KMS-11 (cell line): ENCODE measurements at regions not wholly inside any gene's neighbourhood (a gene's known extent, or its start where the extent isn't known, plus 50 kb on each side); places are given as distances from the start of the nearest gene placed in this dataset.

Experiments
- H2AFZ ChIP-seq: fragments of 200-600 bp; sonication (generic); 2 replicates; pipeline ENCODE4 v1.6.1; 2016; ENCODE audit warnings: antibody characterized with exemption, mixed run types, low read depth
- H3K27ac ChIP-seq: fragments of 200-600 bp; sonication (generic); 2 replicates; pipeline ENCODE4 v1.6.1; 2016; ENCODE audit warnings: mild to moderate bottlenecking, mixed run types
- H3K27me3 ChIP-seq: fragments of 200-600 bp; sonication (generic); 2 replicates; pipeline ENCODE4 v1.6.1; 2017; ENCODE audit warnings: mild to moderate bottlenecking, low read depth, mixed run types, moderate library complexity; ENCODE audit not compliant: insufficient read depth
- H3K36me3 ChIP-seq: fragments of 200-600 bp; sonication (generic); 2 replicates; pipeline ENCODE4 v1.6.1; 2017; ENCODE audit warnings: mild to moderate bottlenecking, mixed run types; ENCODE audit not compliant: insufficient read depth
- H3K4me1 ChIP-seq: fragments of 200-600 bp; sonication (generic); 2 replicates; pipeline ENCODE4 v1.6.1; 2016; ENCODE audit warnings: mild to moderate bottlenecking, low read depth, mixed run types; ENCODE audit not compliant: poor library complexity, severe bottlenecking
- H3K4me2 ChIP-seq: fragments of 200-600 bp; sonication (generic); 2 replicates; pipeline ENCODE4 v1.7.0; 2016; ENCODE audit warnings: mild to moderate bottlenecking, mixed run types
- H3K4me3 ChIP-seq: fragments of 200-600 bp; sonication (generic); IDR thresholded peaks from 2 replicates; pipeline ENCODE4 v1.6.1; 2017; ENCODE audit warnings: low read depth, low read length, mixed read lengths; ENCODE audit not compliant: insufficient read depth
- H3K79me2 ChIP-seq: fragments of 200-600 bp; sonication (generic); 2 replicates; pipeline ENCODE4 v1.6.1; 2016; ENCODE audit warnings: low read depth, mixed run types; ENCODE audit not compliant: insufficient read depth
- H3K9ac ChIP-seq: fragments of 200-600 bp; sonication (generic); 2 replicates; pipeline ENCODE4 v1.6.1; 2016; ENCODE audit warnings: mild to moderate bottlenecking, mixed run types
- H4K20me1 ChIP-seq: fragments of 200-600 bp; sonication (generic); 2 replicates; pipeline ENCODE4 v1.6.1; 2016; ENCODE audit warnings: mild to moderate bottlenecking, mixed run types; ENCODE audit not compliant: insufficient read depth
- CTCF ChIP-seq: fragments of 200-600 bp; sonication (generic); conservative IDR thresholded peaks from 2 replicates; pipeline ENCODE4 v1.6.1; 2017; ENCODE audit warnings: low read depth, mild to moderate bottlenecking, antibody characterized with exemption, low read length, moderate library complexity, mixed read lengths

GRCh38 chr7:28277364-28277763 is 96.8 kb upstream of the JAZF1 start:
- no peaks in the 10 kb centered on the region for H4K20me1 ChIP-seq
- H3K36me3 ChIP-seq = no peaks in the 10 kb centered on the region
- no peak overlapping the region for H3K4me3 ChIP-seq
- no peaks in the 10 kb centered on the region for H3K79me2 ChIP-seq
- H3K27ac ChIP-seq = no peak overlapping the region
- no peak overlapping the region for H2AFZ ChIP-seq
- no peak overlapping the region for H3K4me2 ChIP-seq
- TF ChIP-seq CTCF = no peak
- no peaks in the 10 kb centered on the region for H3K4me1 ChIP-seq
- H3K9ac ChIP-seq = no peak overlapping the region
- no peaks in the 10 kb centered on the region for H3K27me3 ChIP-seq

- no peak for TF ChIP-seq CTCF
- H3K36me3 ChIP-seq = no peaks in the 10 kb centered on the region
- H3K27me3 ChIP-seq = no peaks in the 10 kb centered on the region
- no peaks in the 10 kb centered on the region for H3K79me2 ChIP-seq
- no peak overlapping the region for H3K4me2 ChIP-seq
- no peak overlapping the region for H3K4me3 ChIP-seq
- H4K20me1 ChIP-seq = no peaks in the 10 kb centered on the region
- H3K4me1 ChIP-seq = no peaks in the 10 kb centered on the region
- no peak overlapping the region for H3K27ac ChIP-seq
- no peak overlapping the region for H3K9ac ChIP-seq
- H2AFZ ChIP-seq = no peak overlapping the region
These were observed 97.4 kb upstream of the JAZF1 start for GRCh38 chr7:28277958-28278357.

- Histone ChIP-seq H3K9ac (no peak overlapping the region), H3K4me3 (no peak overlapping the region), H3K36me3 (no peaks in the 10 kb centered on the region), H2AFZ (no peak overlapping the region), H3K79me2 (no peaks in the 10 kb centered on the region), H3K4me2 (no peak overlapping the region), H3K27ac (no peak overlapping the region), H3K4me1 (no peaks in the 10 kb centered on the region), H3K27me3 (no peaks in the 10 kb centered on the region), H4K20me1 (no peaks in the 10 kb centered on the region)
- no peak for TF ChIP-seq CTCF
These were observed 99.9 kb upstream of the JAZF1 start for GRCh38 chr7:28280516-28280915.

GRCh38 chr7:28290496-28290895 is 109.9 kb upstream of the JAZF1 start:
- no peaks in the 10 kb centered on the region for H3K79me2 ChIP-seq
- H3K4me3 ChIP-seq = no peak overlapping the region
- no peak overlapping the region for H2AFZ ChIP-seq
- H3K27ac ChIP-seq = no peak overlapping the region
- TF ChIP-seq CTCF = no peak
- no peaks in the 10 kb centered on the region for H4K20me1 ChIP-seq
- H3K4me1 ChIP-seq = peaks cover 19% of the 10 kb centered on the region
- no peak overlapping the region for H3K4me2 ChIP-seq
- no peaks in the 10 kb centered on the region for H3K27me3 ChIP-seq
- no peaks in the 10 kb centered on the region for H3K36me3 ChIP-seq
- H3K9ac ChIP-seq = no peak overlapping the region

GRCh38 chr7:28291559-28291958 is 111.0 kb upstream of the JAZF1 start:
- Histone ChIP-seq H3K4me1 (peaks cover 19% of the 10 kb centered on the region), H3K4me3 (no peak overlapping the region), H3K4me2 (no peak overlapping the region), H3K9ac (no peak overlapping the region), H3K79me2 (no peaks in the 10 kb centered on the region), H3K36me3 (no peaks in the 10 kb centered on the region), H3K27ac (no peak overlapping the region), H4K20me1 (no peaks in the 10 kb centered on the region), H3K27me3 (no peaks in the 10 kb centered on the region), H2AFZ (no peak overlapping the region)
- TF ChIP-seq CTCF = no peak
